GM21723 (cell line): ENCODE measurements at regions not wholly inside any gene's neighbourhood (a gene's known extent, or its start where the extent isn't known, plus 50 kb on each side); places are given as distances from the start of the nearest gene placed in this dataset.

Experiments
- ATAC-seq: cut with Tn5 transposase; IDR thresholded peaks from one replicate; pipeline ENCODE4 v1.9.1; 2021; ENCODE audit warnings: mild to moderate bottlenecking, moderate library complexity; ENCODE audit not compliant: unreplicated experiment

GRCh38 chr15:93249623-93250022 is 160.6 kb upstream of the RGMA start:
- no peak for ATAC-seq

DNA sequence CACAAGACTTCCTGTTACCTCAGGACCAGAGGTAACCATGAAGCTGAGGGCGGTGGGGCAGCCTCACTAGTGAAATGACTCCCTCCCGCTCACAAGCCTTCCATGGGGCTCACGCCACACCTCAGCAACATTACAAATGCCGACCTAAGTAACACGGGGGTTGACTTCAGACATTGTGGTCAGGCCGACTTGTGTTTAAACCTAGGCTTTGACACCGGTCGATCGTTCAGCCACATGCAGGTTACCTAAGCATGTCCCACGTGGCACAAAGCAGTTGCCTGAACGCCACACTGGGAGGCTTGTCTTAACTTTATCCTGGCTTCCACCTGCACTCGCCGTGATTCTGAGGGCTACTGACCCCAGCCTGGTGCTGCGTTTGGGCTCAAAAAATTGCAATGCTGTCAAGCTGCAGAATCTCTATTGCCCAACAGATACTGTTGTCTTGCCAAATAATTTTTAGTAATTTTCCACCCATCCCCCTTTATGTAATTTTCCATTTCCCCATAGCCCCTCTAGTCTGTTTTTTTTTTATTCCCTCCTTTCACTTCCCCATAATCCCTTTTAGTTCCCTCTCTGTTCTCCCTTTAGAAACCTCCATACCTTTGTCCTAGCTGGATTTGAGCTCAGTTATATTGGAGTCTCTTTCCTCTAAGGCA is 158.6 kb upstream of the RGMA start:
- ATAC-seq = no peak

GRCh38 chr15:93246266-93247242 is 157.5 kb upstream of the RGMA start:
- ATAC-seq = no peak

- no peak for ATAC-seq
These were observed 156.6 kb upstream of the RGMA start for GRCh38 chr15:93245661-93246042.

- no peak for ATAC-seq
These were observed 156.0 kb upstream of the RGMA start for GRCh38 chr15:93244696-93245660.

DNA sequence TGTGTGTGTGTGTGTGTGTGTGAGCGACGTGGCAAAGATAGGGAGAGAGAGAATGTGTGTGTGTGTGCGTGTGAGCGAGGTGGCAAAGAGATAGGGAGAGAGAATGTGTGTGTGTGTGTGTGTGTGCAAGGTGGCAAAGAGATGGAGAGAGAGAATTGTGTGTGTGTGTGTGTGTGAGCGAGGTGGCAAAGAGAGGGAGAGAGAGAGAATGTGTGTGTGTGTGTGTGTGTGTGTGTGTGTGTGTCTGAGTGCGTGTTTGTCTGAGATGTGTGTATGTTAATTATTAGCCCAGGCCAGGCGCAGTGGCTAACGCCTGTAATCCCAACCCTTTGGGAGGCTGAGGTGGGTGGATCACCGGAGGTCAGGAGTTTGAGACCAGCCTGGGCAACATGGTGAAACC is 154.6 kb upstream of the RGMA start:
- ATAC-seq = no peak

DNA sequence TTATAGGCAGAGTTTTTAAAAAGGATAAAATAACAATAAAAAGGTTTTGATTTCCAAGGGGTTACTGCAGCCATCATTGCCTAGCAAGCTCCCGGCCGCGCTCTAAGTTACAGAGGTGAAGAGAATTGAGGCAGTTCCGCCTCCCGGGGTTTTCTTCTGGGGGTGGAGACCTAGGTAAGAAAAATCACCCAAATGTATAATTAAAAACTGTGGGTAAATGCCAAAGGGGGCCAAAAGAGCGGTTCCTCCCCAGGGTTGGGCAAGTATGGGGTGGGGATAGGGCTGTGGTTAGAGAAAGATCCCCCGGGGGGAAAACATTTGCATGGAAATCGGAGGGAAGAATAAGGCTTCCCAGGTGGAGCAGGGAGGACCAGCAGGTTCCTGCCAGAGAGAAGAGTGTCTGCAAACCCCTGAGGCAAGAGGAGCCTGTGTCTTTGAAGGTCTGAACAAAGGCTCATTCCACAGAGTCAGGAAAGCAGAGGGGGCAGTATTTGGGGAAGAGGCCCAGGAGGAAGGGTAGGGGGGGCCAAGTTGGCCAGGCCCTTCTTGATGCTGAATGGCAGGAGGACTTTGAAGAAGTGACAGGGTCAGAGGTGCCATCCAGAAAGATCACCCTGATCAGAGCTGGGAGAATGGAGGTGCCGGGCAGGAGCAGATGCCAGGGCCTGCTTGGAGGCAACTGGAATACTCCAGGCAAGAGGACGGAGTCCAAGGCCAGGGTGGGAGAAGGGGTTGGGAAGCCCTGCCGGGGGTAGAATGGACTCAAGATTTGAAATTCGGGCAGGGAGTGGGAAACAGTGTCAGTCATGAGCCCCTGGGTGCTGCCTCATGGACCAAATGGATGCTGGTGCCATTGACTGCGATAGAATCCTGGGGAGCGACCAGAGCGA is 152.9 kb upstream of the RGMA start:
- ATAC-seq = no peak

GRCh38 chr15:93239993-93240392 is 151.0 kb upstream of the RGMA start:
- no peak for ATAC-seq

DNA sequence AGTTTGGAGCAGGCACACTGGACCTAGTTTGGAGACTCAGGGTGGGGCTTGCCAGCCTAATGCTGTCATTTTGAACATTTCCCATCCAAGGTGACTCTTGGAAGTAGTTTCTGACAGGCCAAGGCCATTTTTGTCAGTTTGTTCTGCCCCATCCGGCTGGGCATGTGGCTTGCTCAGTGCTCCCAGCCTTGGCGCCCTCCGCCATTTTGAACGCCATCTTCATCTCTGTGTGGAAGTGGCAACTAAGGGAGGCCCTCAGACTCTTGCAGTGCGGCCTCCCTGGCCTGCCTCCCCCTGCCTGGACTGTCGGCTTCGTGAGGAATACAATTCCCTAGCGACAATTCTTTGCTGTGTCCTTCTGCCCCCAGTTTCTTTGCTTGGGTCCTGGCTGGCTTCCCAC is 150.6 kb upstream of the RGMA start:
- ATAC-seq = no peak

DNA sequence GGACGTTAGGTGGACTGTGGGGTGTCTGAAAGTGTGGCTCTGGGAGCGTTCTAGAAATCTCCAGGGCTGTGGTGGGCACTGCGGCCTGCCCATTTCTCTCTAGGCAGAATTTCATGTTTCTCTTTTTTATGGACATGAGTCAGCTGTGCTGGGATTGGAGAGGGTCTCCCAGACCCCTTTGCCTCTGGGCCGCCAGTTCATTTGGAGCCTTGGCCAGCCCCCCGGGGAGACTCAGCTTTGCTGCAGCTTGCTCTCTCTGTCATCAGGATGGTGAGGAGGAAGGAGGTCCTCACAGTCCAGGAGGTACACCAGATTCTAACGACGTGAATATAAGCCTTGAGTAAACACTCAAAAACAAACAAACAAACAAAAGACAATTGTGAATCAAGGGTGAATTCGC is 149.6 kb upstream of the RGMA start:
- ATAC-seq = no peak

- no peak for ATAC-seq
These were observed 147.1 kb upstream of the RGMA start for GRCh38 chr15:93235926-93236780.

DNA sequence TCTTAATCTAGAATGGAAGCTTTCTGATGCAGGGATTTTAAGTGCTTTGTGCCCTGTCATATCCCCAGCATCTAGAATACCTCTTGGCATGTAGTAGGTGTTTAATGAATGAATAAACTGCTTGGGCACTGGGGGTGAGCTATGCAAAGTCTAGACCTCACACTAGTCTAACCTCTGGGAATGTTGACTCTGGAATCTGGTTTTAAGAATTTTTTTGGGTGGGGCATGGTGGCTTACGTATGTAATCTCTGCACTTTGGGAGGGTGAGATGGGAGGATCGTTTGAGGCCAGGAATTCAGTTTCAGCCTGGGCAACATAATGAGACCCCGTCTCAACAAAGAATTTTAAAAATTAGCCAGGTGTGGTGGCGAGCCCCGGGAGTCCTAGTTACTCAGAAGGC is 146.3 kb upstream of the RGMA start:
- no peak for ATAC-seq

GRCh38 chr15:93233710-93234109 is 144.7 kb upstream of the RGMA start:
- no peak for ATAC-seq

DNA sequence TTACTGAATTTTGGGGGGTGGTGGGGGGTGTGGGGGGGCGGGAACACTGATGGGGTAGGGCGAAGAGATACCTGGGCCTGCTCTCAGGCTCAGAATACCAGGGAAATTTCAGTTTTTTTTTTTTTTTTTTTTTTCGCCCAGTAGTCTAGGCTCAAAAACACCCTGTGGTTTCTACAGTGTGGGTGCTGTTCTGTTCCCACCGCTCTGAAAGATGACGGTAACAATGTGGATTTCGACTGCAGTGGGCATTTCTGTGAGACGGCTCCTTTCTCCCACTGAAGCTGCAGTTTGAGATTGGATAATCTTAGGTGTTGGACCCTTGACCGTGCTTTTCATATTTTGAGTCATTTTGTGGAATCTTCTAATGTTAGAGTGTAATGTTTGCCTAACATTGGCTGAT is 143.8 kb upstream of the RGMA start:
- ATAC-seq = no peak

DNA sequence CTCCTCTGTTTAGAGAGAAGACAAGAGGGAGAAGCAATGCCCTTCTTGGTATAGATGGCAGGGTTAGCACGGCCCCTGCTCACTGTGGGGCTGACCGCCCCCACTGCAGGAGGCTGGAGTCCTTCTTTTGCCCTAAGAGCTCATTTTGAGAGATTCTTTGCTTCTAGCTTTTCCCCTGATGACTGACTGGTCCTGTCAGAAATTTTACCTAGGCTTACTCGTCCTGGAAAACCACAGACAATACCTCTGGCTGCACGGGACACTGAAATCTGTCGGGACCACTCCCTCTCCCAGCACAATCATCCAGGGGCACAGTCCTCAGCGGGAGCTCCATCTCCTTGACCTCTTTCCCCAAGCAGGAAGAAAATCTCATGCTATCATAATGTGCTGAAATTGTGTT is 143.0 kb upstream of the RGMA start:
- no peak for ATAC-seq

GRCh38 chr15:93231261-93231925 is 142.4 kb upstream of the RGMA start:
- no peak for ATAC-seq

- no peak for ATAC-seq
These were observed 139.5 kb upstream of the RGMA start for GRCh38 chr15:93228546-93228945.

DNA sequence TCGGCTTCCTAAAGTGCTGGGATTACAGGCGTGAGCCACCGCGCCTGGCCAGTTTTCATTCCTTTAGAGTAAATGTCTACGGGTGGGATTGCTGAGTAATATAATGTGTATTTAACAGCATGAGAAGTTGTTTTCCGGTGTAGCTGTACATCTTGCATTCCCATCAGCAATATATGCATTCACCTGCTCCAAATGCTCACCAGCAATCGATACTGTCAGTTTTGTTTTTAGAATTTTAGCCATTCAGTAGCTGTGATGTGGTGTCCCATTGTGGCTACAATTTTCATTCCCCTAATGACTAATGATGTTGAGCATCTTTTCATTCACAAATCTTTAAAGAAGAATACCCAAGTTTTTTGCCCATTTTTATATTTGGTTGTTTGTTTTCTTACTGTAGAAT is 134.8 kb upstream of the RGMA start:
- ATAC-seq = no peak

DNA sequence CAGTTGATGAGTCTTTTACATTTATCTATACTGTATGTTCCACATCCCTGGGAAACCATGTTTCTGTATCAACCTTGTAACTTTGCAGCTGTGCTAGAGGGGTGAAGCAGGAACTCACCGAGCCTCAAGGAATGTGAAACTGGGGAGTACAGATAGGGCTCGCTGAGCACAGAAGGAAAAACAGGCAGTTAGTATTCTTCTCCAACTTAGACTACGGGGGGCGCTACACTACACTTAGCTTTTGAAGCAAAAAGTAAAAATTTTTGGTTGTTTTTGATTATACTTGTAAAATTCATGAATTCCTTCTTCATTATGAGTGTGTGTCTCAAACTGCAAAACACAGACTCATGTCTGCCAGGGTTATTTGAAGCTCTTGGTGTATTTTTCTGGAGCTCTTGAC is 132.7 kb upstream of the RGMA start:
- ATAC-seq = no peak
